Stomach (tissue), 8 donors: ENCODE measurements at regions not wholly inside any gene's neighbourhood (a gene's known extent, or its start where the extent isn't known, plus 50 kb on each side); places are given as distances from the start of the nearest gene placed in this dataset.

Source experiments
- DNase-seq, 2 donors: peaks; one replicate each; pipeline versions ENCODE4 v3.0.0 to v3.0.0-alpha.2; 2013 to 2019
- H3K27ac ChIP-seq, 5 donors: fragments of 200-600 bp in 4 of 5; sonication (generic) in 4 of 5; one replicate each; pipeline ENCODE4 v1.5.1; 2013 to 2019; ENCODE audit warnings: mild to moderate bottlenecking in 1 of 5, moderate library complexity in 1 of 5
- H3K27me3 ChIP-seq, 3 donors: fragments of 200-600 bp; sonication (generic); one replicate each; pipeline ENCODE4 v1.5.1; 2017 to 2019; ENCODE audit warnings: mixed run types in 1 of 3
- H3K36me3 ChIP-seq, 4 donors: fragments of 200-600 bp; sonication (generic); 1 replicate in 3 of 4; 2 replicates in 1 of 4; pipeline ENCODE4 v1.5.1; 2016 to 2019
- H3K4me1 ChIP-seq, 4 donors: fragments of 200-600 bp; sonication (generic); one replicate each; pipeline ENCODE4 v1.5.1; 2016 to 2019
- H3K4me3 ChIP-seq, 4 donors: fragments of 200-600 bp; sonication (generic) in 3 of 4; one replicate each; pipeline ENCODE4 v1.5.1; 2016 to 2019; ENCODE audit warnings: mild to moderate bottlenecking in 1 of 4
- H3K9me3 ChIP-seq, 4 donors: fragments of 200-600 bp; sonication (generic); one replicate each; pipeline ENCODE4 v1.5.1; 2016 to 2019
- EP300 ChIP-seq: sonication (generic); formaldehyde crosslinking; IDR thresholded peaks from one replicate; pipeline ENCODE4 v1.6.1; 2017; ENCODE audit warnings: antibody characterized with exemption
- POLR2A ChIP-seq, 4 donors: fragments of 450-650 bp; IDR thresholded peaks; one replicate each; pipeline ENCODE4 v1.6.1; 2016; ENCODE audit warnings: antibody characterized with exemption in 4 of 4, control low read depth in 2 of 4, mild to moderate bottlenecking in 1 of 4, moderate library complexity in 1 of 4
- POLR2AphosphoS5 ChIP-seq, 3 donors: sonication (generic); formaldehyde crosslinking; IDR thresholded peaks; one replicate each; pipeline ENCODE4 v1.6.1; 2016; ENCODE audit warnings: antibody characterized with exemption in 3 of 3
- WGBS, 5 donors: extraction: QIAGEN DNeasy Blood & Tissue Kit in 3 of 5; methylation state at CpG; one replicate each; pipeline versions ENCODE4 v1.1.5 to v1.1.7; 2013 to 2018; 5-methylcytosine and 5-hydroxymethylcytosine counted together
- intact Hi-C: fragments of 100-400 bp; cut with DNase I; formaldehyde crosslinking; loops from one replicate; pipeline ENCODE4 v1.15.1; 2023; ENCODE audit warnings: low total_unique reads
- TF ChIP-seq, protein P1 (sequence below), 7 experiments: fragments of 450-650 bp in 4 of 7; fragments of 200-600 bp in 3 of 7; sonication (generic) in 3 of 7; IDR thresholded peaks; one replicate each; pipeline ENCODE4 v1.5.1; 2016 to 2019; ENCODE audit warnings: antibody characterized with exemption in 7 of 7, control low read depth in 2 of 7, mild to moderate bottlenecking in 1 of 7
- donor health status: healthy with polysubstance abuse.
- donor health status: Bipolar disorder and iron deficiency.
- donor health status: healthy.

DNA sequence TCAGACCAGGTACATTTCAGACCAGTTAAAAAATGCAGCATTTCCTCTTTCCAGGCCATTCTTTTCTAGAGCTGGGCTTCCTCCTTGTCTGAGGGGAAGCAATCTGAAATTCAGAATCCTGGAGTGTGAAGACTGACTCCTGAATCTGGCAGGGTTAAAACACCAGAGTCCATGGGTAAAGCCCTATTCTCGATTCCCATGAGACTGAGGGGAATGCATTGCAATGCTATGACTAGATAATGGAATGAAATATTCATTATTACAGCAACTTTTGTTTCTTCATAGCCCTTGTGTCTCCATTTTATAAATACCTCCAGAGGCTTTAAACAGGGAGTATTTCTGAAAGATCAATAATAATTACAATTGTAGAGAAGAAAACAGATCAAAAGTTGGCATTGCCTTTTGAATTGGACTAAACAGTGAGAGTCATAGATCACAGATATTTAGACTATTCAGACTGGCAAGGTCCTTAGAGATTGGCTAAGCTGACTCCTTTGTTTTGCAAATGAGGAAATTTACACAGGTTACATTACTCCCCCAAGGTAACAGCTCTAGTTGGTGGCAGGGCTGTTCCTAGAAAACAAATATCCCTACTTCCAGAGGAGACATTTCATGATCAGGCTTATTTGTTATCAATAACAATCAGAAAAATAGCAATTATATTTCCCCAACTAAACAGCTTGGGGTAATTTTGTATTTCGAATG lies 632.6 kb upstream of the KIRREL3 start:
- intact Hi-C loops: no loop called here

DNA sequence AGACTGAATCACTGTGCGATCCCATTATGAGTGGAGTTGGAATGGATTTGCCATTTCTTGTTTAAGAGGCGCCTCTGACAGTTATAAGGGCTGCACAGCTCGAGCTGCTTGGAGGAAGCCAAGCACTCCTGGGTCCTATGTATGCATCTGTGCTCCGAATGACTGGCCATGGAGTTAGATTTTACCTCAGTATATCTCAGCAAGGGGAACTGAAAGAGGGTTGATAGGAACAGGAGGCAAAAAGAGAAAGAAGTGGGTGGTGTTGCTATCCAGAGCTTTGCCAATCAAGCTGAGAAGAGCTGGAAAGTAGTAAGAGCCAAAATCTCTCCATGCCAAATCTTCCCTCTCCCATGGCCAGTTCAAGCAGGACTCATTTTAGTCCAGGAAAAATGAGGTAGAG lies 632.0 kb upstream of the KIRREL3 start:
- Histone ChIP-seq H3K27me3 (no peaks in the 10 kb centered on the region), H3K36me3 (no peaks in the 10 kb centered on the region), H3K4me1 (no peaks in the 10 kb centered on the region), H3K9me3 (no peaks in the 10 kb centered on the region), H3K4me3 (no peak overlapping the region), H3K27ac (no peak overlapping the region)
- DNase-seq: no peak
- intact Hi-C loops: no loop called here
- 69 to 77% (median 73%) methylated on average over 4 of the region's 4 CpGs for WGBS, 5 donors
- TF ChIP-seq, protein P1, sequence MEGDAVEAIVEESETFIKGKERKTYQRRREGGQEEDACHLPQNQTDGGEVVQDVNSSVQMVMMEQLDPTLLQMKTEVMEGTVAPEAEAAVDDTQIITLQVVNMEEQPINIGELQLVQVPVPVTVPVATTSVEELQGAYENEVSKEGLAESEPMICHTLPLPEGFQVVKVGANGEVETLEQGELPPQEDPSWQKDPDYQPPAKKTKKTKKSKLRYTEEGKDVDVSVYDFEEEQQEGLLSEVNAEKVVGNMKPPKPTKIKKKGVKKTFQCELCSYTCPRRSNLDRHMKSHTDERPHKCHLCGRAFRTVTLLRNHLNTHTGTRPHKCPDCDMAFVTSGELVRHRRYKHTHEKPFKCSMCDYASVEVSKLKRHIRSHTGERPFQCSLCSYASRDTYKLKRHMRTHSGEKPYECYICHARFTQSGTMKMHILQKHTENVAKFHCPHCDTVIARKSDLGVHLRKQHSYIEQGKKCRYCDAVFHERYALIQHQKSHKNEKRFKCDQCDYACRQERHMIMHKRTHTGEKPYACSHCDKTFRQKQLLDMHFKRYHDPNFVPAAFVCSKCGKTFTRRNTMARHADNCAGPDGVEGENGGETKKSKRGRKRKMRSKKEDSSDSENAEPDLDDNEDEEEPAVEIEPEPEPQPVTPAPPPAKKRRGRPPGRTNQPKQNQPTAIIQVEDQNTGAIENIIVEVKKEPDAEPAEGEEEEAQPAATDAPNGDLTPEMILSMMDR (IDR thresholded peaks at IDR 0.05): no peak
- no peak for TF ChIP-seq EP300
- no peak for TF ChIP-seq POLR2A (IDR thresholded peaks at IDR 0.05)
- no peak for TF ChIP-seq POLR2AphosphoS5 (IDR thresholded peaks at IDR 0.05)

More for the DNA sequence above, 632.6 kb upstream of the KIRREL3 start:
- no peaks in the 10 kb centered on the region for H3K27me3 ChIP-seq
- no peak for DNase-seq
- no peaks in the 10 kb centered on the region for H3K9me3 ChIP-seq
- H3K36me3 ChIP-seq: no peaks in the 10 kb centered on the region
- H3K4me1 ChIP-seq: no peaks in the 10 kb centered on the region
- WGBS, 5 donors: 51 to 63% (median 63%) methylated on average over 2 of the region's 2 CpGs
- TF ChIP-seq POLR2A (IDR thresholded peaks at IDR 0.05) (no peak), EP300 (no peak), POLR2AphosphoS5 (IDR thresholded peaks at IDR 0.05) (no peak)
- TF ChIP-seq, protein P1 (IDR thresholded peaks at IDR 0.05): no peak
- H3K27ac ChIP-seq: no peak overlapping the region
- H3K4me3 ChIP-seq: no peak overlapping the region

DNA sequence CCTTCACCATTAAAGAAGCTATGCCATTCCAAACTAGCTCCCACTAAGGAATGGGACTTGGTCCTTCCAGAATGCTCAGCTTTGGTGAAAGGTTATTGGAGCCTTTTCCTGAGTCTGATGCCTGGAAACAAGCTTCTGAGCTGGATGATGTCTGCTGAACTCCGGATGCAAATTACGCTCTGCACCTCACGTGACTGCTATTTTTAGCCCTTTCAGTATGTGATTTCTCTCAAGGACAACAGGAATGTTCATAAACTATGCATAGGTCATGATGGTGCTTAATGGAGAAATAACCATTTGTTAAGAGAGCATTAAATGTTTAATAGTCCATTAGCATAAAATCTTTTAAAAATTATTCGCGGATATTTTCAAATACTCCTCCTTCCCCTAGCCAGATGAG lies 631.4 kb upstream of the KIRREL3 start:
- no peaks in the 10 kb centered on the region for H3K36me3 ChIP-seq
- no peak overlapping the region for H3K4me3 ChIP-seq
- intact Hi-C loops: no loop called here
- no peak overlapping the region for H3K27ac ChIP-seq
- TF ChIP-seq, protein P1 (IDR thresholded peaks at IDR 0.05): no peak
- no peak for TF ChIP-seq EP300
- TF ChIP-seq POLR2AphosphoS5 (IDR thresholded peaks at IDR 0.05): no peak
- TF ChIP-seq POLR2A (IDR thresholded peaks at IDR 0.05): no peak
- H3K9me3 ChIP-seq: no peaks in the 10 kb centered on the region
- whole genome bisulfite sequencing, 5 donors: 81 to 95% (median 87%) methylated on average over 5 of the region's 5 CpGs
- H3K27me3 ChIP-seq: no peaks in the 10 kb centered on the region
- H3K4me1 ChIP-seq: no peaks in the 10 kb centered on the region
- peak in 1 of 2 donors; percentile 26 for DNase-seq

DNA sequence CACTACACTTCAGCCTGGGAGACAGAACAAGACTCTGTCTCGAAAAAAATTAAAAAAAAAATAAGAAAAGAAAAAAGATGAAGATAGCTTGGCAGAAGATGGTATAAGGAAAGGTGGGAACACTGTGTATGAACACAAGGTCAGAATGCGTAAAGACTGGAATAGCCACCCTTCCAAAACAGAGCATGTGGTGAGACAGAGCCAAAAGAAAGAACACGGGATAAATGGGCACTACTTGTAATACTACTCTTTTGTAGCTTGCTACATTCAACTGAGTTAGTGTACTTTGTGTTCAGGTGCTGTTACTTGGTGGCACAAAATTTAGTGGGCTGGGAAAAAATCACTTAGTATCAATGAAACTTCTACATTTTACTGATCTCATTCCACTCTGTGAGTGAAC lies 628.6 kb upstream of the KIRREL3 start:
- 77 to 88% (median 85%) methylated on average over 3 of the region's 3 CpGs for WGBS, 5 donors
- TF ChIP-seq POLR2A (IDR thresholded peaks at IDR 0.05): no peak
- TF ChIP-seq POLR2AphosphoS5 (IDR thresholded peaks at IDR 0.05): no peak
- TF ChIP-seq, protein P1 (IDR thresholded peaks at IDR 0.05): no peak
- no peak for TF ChIP-seq EP300

More for the DNA sequence above, 628.6 kb upstream of the KIRREL3 start:
- DNase-seq: no peak
- Histone ChIP-seq H3K27me3 (no peaks in the 10 kb centered on the region), H3K9me3 (peaks cover 0 to 6% (median 0%) of the 10 kb centered on the region in 4 donors), H3K4me3 (no peak overlapping the region), H3K4me1 (no peaks in the 10 kb centered on the region), H3K36me3 (no peaks in the 10 kb centered on the region), H3K27ac (no peak overlapping the region)
- intact Hi-C loops: no loop called here
